Mesenchymal stem cell (in vitro differentiated cells and primary cell): ENCODE measurements at regions not wholly inside any gene's neighbourhood (a gene's known extent, or its start where the extent isn't known, plus 50 kb on each side); places are given as distances from the start of the nearest gene placed in this dataset.

Experiments used
- DNase-seq: peaks from one replicate; pipeline ENCODE4 v3.0.0-alpha.2; 2013
- H2AFZ ChIP-seq: one replicate; pipeline ENCODE4 v1.6.1; 2013; ENCODE audit warnings: low read depth, mild to moderate bottlenecking, control low read depth, inconsistent platforms, low read length, moderate library complexity
- H2AK5ac ChIP-seq: 2 replicates; pipeline ENCODE4 v1.6.1; 2013; ENCODE audit warnings: low read length, moderate library complexity, mild to moderate bottlenecking, inconsistent platforms; ENCODE audit not compliant: severe bottlenecking
- H2BK120ac ChIP-seq: one replicate; pipeline ENCODE4 v1.6.1; 2013; ENCODE audit warnings: low read depth, mild to moderate bottlenecking, inconsistent platforms, low read length, moderate library complexity
- H2BK12ac ChIP-seq, 2 experiments: one replicate each; pipeline ENCODE4 v1.6.1; 2013; ENCODE audit warnings: inconsistent platforms in 2 of 2, low read length in 2 of 2, mild to moderate bottlenecking in 2 of 2, moderate library complexity in 2 of 2, control low read depth in 1 of 2
- H2BK15ac ChIP-seq: one replicate; pipeline ENCODE4 v1.6.1; 2013; ENCODE audit warnings: mild to moderate bottlenecking, low read depth, inconsistent platforms; ENCODE audit not compliant: poor library complexity, severe bottlenecking
- H2BK5ac ChIP-seq: 2 replicates; pipeline ENCODE4 v1.6.1; 2013; ENCODE audit warnings: low read depth, mild to moderate bottlenecking, low read length, control low read depth, inconsistent platforms; ENCODE audit not compliant: poor library complexity, severe bottlenecking
- H3K14ac ChIP-seq, 2 experiments: one replicate each; pipeline ENCODE4 v1.6.1; 2013; ENCODE audit warnings: inconsistent platforms in 2 of 2, low read length in 2 of 2, control low read depth in 1 of 2, mild to moderate bottlenecking in 1 of 2, moderate library complexity in 1 of 2
- H3K18ac ChIP-seq, 2 experiments: one replicate each; pipeline ENCODE4 v1.6.1; 2013; ENCODE audit warnings: inconsistent platforms in 2 of 2, low read length in 2 of 2, control low read depth in 1 of 2, low read depth in 1 of 2, mild to moderate bottlenecking in 1 of 2
- H3K23ac ChIP-seq, 2 experiments: one replicate each; pipeline ENCODE4 v1.6.1; 2013; ENCODE audit warnings: inconsistent platforms in 2 of 2, low read length in 2 of 2, mild to moderate bottlenecking in 2 of 2, moderate library complexity in 2 of 2, control low read depth in 1 of 2
- H3K27ac ChIP-seq: 2 replicates; pipeline ENCODE4 v1.5.1; 2013; ENCODE audit warnings: mild to moderate bottlenecking, moderate library complexity, low read length, control low read depth, inconsistent platforms; ENCODE audit not compliant: poor library complexity, severe bottlenecking
- H3K27me3 ChIP-seq, 2 experiments: 2 replicates each; pipeline versions ENCODE4 v1.6.1 to v1.7.0; 2013; ENCODE audit warnings: low read length in 2 of 2, mild to moderate bottlenecking in 2 of 2, moderate library complexity in 2 of 2, control low read depth in 1 of 2, inconsistent platforms in 1 of 2; ENCODE audit not compliant: control insufficient read depth in 1 of 2, insufficient read depth in 1 of 2
- H3K36me3 ChIP-seq, 2 experiments: 2 replicates each; pipeline versions ENCODE4 v1.6.1 to v1.7.0; 2013; ENCODE audit warnings: low read length in 2 of 2, control low read depth in 1 of 2, inconsistent platforms in 1 of 2, low read depth in 1 of 2, mild to moderate bottlenecking in 1 of 2; ENCODE audit not compliant: insufficient read depth in 2 of 2, control insufficient read depth in 1 of 2
- H3K4ac ChIP-seq, 2 experiments: one replicate each; pipeline ENCODE4 v1.6.1; 2013; ENCODE audit warnings: inconsistent platforms in 2 of 2, low read length in 2 of 2, mild to moderate bottlenecking in 2 of 2, moderate library complexity in 2 of 2, control low read depth in 1 of 2, low read depth in 1 of 2
- H3K4me1 ChIP-seq: 2 replicates; pipeline ENCODE4 v1.6.1; 2013; ENCODE audit warnings: low read depth, low read length, control low read depth; ENCODE audit not compliant: control insufficient read depth, insufficient read depth
- H3K4me2 ChIP-seq: 2 replicates; pipeline ENCODE4 v1.6.1; 2013; ENCODE audit warnings: low read length, mild to moderate bottlenecking, inconsistent platforms; ENCODE audit not compliant: poor library complexity, severe bottlenecking
- H3K4me3 ChIP-seq, 2 experiments: 2 replicates each; pipeline versions ENCODE4 v1.5.1 to v1.7.0; 2013; ENCODE audit warnings: low read length in 2 of 2, mild to moderate bottlenecking in 2 of 2, control low read depth in 1 of 2, low read depth in 1 of 2; ENCODE audit not compliant: insufficient read depth in 1 of 2
- H3K79me1 ChIP-seq: replicated peaks from 2 replicates; pipeline ENCODE4 v1.6.1; 2013; ENCODE audit warnings: mild to moderate bottlenecking, control low read depth, low read length, inconsistent platforms; ENCODE audit not compliant: poor library complexity, severe bottlenecking
- H3K9ac ChIP-seq: 2 replicates; pipeline ENCODE4 v1.7.0; 2013; ENCODE audit warnings: mild to moderate bottlenecking, low read length, moderate library complexity
- H3K9me3 ChIP-seq: 2 replicates; pipeline ENCODE4 v1.7.0; 2013; ENCODE audit warnings: mild to moderate bottlenecking, low read length; ENCODE audit not compliant: control insufficient read depth
- H4K8ac ChIP-seq: one replicate; pipeline ENCODE4 v1.6.1; 2013; ENCODE audit warnings: inconsistent platforms, mild to moderate bottlenecking, low read length, moderate library complexity
- H4K91ac ChIP-seq: one replicate; pipeline ENCODE4 v1.6.1; 2013; ENCODE audit warnings: mild to moderate bottlenecking, low read length, inconsistent platforms
- WGBS: methylation state at CpG from one replicate; pipeline ENCODE4 v1.1.7; 2013; ENCODE audit warnings: mixed read lengths; 5-methylcytosine and 5-hydroxymethylcytosine counted together

- H2BK120ac ChIP-seq: no peak overlapping the region
- H3K23ac ChIP-seq: no peak overlapping the region
- no peak overlapping the region for H2BK5ac ChIP-seq
- H3K4me3 ChIP-seq: no peak overlapping the region
- H4K8ac ChIP-seq: no peak overlapping the region
- no peak overlapping the region for H3K27ac ChIP-seq
- H2BK15ac ChIP-seq: no peak overlapping the region
- H3K27me3 ChIP-seq: peaks cover 0 to 3% of the 10 kb centered on the region in 2 experiments
- no peaks in the 10 kb centered on the region for H3K9me3 ChIP-seq
- H3K4me2 ChIP-seq: no peak overlapping the region
- H3K79me1 ChIP-seq: no peaks in the 10 kb centered on the region
- no peak overlapping the region for H3K14ac ChIP-seq
- H3K9ac ChIP-seq: no peak overlapping the region
- no peak for DNase-seq
- H3K36me3 ChIP-seq: no peaks in the 10 kb centered on the region
- H4K91ac ChIP-seq: no peak overlapping the region
- H2AFZ ChIP-seq: no peak overlapping the region
- H2BK12ac ChIP-seq: no peak overlapping the region
- no peak overlapping the region for H3K18ac ChIP-seq
- no peak overlapping the region for H3K4ac ChIP-seq
- no peaks in the 10 kb centered on the region for H3K4me1 ChIP-seq
- no peak overlapping the region for H2AK5ac ChIP-seq
- WGBS: 42% methylated on average over 2 of the region's 2 CpGs
Measured at GRCh38 chr1:90562892-90563291, 154.2 kb downstream of the BARHL2 start.

DNA sequence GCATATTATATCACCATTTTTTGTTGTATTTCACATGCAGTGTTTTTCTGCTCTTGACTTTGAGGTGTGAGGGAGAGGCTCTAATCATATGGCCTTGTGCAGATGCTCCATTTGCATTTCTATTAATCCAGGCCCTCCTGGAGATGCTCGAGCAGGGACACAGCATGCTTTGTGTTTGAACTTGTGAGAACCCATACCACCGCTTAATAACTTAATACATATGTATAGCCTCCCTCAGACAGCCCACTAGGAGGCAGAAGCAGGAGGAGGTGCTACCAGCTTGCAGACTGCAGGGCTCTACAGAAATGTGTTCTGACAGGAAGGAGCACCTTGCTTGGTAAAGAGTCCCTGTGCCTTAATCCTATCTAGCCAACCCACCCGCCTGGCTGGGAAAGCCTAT is 155.2 kb downstream of the BARHL2 start:
- H3K27ac ChIP-seq: no peak overlapping the region

DNA sequence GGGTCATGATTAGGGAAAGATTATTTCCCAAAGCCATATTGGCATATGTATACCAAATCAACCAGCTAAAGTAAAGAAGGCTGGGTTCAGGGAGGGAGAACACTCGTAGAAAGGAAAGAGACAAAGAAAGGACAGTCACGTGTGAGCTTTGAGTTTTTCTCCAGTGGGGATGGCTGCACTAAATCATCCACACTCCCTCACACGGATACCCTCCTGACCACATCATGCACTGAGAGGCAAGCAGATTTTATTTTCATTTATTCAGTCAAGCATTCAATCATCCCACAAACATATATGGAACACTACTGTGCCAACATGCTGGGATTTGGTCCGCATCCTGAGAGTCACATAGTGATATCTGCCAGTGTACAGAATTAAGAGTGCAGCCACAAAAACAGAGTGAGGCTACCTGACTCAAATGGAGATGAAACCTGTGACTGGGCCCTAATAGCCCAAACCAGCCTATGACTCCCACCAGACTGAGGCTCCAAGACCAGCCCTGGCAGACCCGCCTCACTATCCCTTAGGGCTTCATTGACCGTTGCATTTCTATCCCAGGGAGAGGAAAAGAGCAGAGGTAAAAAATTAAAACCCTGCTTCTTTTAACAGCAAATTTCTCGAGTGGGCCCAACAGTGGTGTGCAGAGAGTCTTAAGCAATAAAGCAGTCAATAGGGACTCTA is 155.9 kb downstream of the BARHL2 start:
- no peaks in the 10 kb centered on the region for H3K36me3 ChIP-seq
- H4K8ac ChIP-seq: no peak overlapping the region
- no peak for DNase-seq
- no peak overlapping the region for H4K91ac ChIP-seq
- peaks cover 0 to 3% of the 10 kb centered on the region in 2 experiments for H3K27me3 ChIP-seq
- H3K79me1 ChIP-seq: no peaks in the 10 kb centered on the region
- H2BK120ac ChIP-seq: no peak overlapping the region
- no peak overlapping the region for H2AK5ac ChIP-seq
- no peak overlapping the region for H3K18ac ChIP-seq
- no peak overlapping the region for H3K4me3 ChIP-seq
- H3K4ac ChIP-seq: no peak overlapping the region
- no peak overlapping the region for H3K14ac ChIP-seq
- H3K27ac ChIP-seq: no peak overlapping the region
- no peak overlapping the region for H2BK5ac ChIP-seq
- no peaks in the 10 kb centered on the region for H3K9me3 ChIP-seq
- no peaks in the 10 kb centered on the region for H3K4me1 ChIP-seq
- H2BK12ac ChIP-seq: no peak overlapping the region
- no peak overlapping the region for H3K9ac ChIP-seq
- H2AFZ ChIP-seq: no peak overlapping the region
- no peak overlapping the region for H3K4me2 ChIP-seq
- no peak overlapping the region for H3K23ac ChIP-seq
- H2BK15ac ChIP-seq: no peak overlapping the region
- WGBS: 56% methylated on average over 7 of the region's 7 CpGs

More for the DNA sequence above, 155.2 kb downstream of the BARHL2 start:
- DNase-seq: no peak
- Histone ChIP-seq H3K4ac (no peak overlapping the region), H3K4me2 (no peak overlapping the region), H2BK5ac (no peak overlapping the region), H3K9me3 (no peaks in the 10 kb centered on the region), H3K14ac (no peak overlapping the region), H2AFZ (no peak overlapping the region), H2BK15ac (no peak overlapping the region), H3K79me1 (no peaks in the 10 kb centered on the region), H4K91ac (no peak overlapping the region), H3K4me1 (no peaks in the 10 kb centered on the region), H3K9ac (no peak overlapping the region), H3K36me3 (no peaks in the 10 kb centered on the region), H4K8ac (no peak overlapping the region), H2BK12ac (no peak overlapping the region), H3K23ac (no peak overlapping the region), H3K27me3 (peaks cover 0 to 3% of the 10 kb centered on the region in 2 experiments), H3K4me3 (no peak overlapping the region), H3K18ac (no peak overlapping the region), H2AK5ac (no peak overlapping the region), H2BK120ac (no peak overlapping the region)
- WGBS: 4% methylated on average over 2 of the region's 3 CpGs

- Histone ChIP-seq H2AK5ac (no peak overlapping the region), H2BK120ac (no peak overlapping the region), H3K4ac (no peak overlapping the region), H2BK12ac (no peak overlapping the region), H3K14ac (no peak overlapping the region), H2AFZ (no peak overlapping the region), H3K9ac (no peak overlapping the region), H3K36me3 (no peaks in the 10 kb centered on the region), H2BK15ac (no peak overlapping the region), H3K4me1 (no peaks in the 10 kb centered on the region), H4K91ac (no peak overlapping the region), H3K27me3 (peaks cover 0 to 3% of the 10 kb centered on the region in 2 experiments), H3K79me1 (no peaks in the 10 kb centered on the region), H4K8ac (no peak overlapping the region), H3K27ac (no peak overlapping the region), H3K4me2 (no peak overlapping the region), H3K4me3 (no peak overlapping the region), H3K9me3 (no peaks in the 10 kb centered on the region), H3K18ac (no peak overlapping the region), H3K23ac (no peak overlapping the region), H2BK5ac (no peak overlapping the region)
- no peak for DNase-seq
- WGBS: 73% methylated on average over 4 of the region's 6 CpGs
Measured at GRCh38 chr1:90558754-90559378, 158.2 kb downstream of the BARHL2 start.
